Body of pancreas (tissue), 4 donors: ENCODE measurements at regions not wholly inside any gene's neighbourhood (a gene's known extent, or its start where the extent isn't known, plus 50 kb on each side); places are given as distances from the start of the nearest gene placed in this dataset.

Experiments used
- POLR2A ChIP-seq, 3 donors: fragments of 450-650 bp; IDR thresholded peaks; one replicate each; pipeline ENCODE4 v1.6.1; 2016; ENCODE audit warnings: antibody characterized with exemption in 3 of 3, mild to moderate bottlenecking in 2 of 3
- TF ChIP-seq, protein P1 (sequence below), 7 experiments: fragments of 450-650 bp in 4 of 7; fragments of 200-600 bp in 3 of 7; sonication (generic) in 3 of 7; IDR thresholded peaks; one replicate each; pipeline ENCODE4 v1.5.1; 2016 to 2019; ENCODE audit warnings: antibody characterized with exemption in 7 of 7

DNA sequence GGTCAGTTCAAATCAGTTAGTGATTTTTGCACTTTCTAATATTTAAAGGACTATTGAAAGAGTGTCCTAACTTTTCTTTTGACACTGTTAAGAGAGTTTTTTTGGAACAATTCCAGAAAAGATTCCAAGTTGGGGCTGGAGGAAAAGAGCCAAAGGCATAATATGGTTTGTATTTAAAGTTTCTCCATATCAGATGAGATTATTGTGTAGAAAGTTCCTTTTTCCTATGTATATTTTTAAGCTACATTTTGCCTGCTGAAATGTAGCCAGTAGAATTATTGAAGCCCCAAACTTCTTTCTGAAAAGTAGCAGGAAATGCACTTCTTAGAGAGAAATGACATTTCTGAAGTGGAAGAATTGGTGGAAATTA is 136.5 kb upstream of the TSC22D2 start:
- no peak for TF ChIP-seq POLR2A (IDR thresholded peaks at IDR 0.05)
- TF ChIP-seq, protein P1, sequence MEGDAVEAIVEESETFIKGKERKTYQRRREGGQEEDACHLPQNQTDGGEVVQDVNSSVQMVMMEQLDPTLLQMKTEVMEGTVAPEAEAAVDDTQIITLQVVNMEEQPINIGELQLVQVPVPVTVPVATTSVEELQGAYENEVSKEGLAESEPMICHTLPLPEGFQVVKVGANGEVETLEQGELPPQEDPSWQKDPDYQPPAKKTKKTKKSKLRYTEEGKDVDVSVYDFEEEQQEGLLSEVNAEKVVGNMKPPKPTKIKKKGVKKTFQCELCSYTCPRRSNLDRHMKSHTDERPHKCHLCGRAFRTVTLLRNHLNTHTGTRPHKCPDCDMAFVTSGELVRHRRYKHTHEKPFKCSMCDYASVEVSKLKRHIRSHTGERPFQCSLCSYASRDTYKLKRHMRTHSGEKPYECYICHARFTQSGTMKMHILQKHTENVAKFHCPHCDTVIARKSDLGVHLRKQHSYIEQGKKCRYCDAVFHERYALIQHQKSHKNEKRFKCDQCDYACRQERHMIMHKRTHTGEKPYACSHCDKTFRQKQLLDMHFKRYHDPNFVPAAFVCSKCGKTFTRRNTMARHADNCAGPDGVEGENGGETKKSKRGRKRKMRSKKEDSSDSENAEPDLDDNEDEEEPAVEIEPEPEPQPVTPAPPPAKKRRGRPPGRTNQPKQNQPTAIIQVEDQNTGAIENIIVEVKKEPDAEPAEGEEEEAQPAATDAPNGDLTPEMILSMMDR (IDR thresholded peaks at IDR 0.05), result no peak
